ENCODE measurements at regions not wholly inside any gene's neighbourhood (a gene's known extent, or its start where the extent isn't known, plus 50 kb on each side); places are given as distances from the start of the nearest gene placed in this dataset.

- WGBS = 82% methylated on average over 5 of the region's 5 CpGs
- H3K36me3 ChIP-seq = no peaks in the 10 kb centered on the region
- no peak overlapping the region for H3K27ac ChIP-seq
- H3K4me3 ChIP-seq = no peak overlapping the region
- H3K27me3 ChIP-seq = no peaks in the 10 kb centered on the region
- no peak for DNase-seq (ENCODE audit: low spot score in 2 of 2)
- H3K9me3 ChIP-seq = no peaks in the 10 kb centered on the region
- H3K4me1 ChIP-seq = no peaks in the 10 kb centered on the region
- TF ChIP-seq POLR2A (IDR thresholded peaks at IDR 0.05) = no peak
- TF ChIP-seq, protein P1, sequence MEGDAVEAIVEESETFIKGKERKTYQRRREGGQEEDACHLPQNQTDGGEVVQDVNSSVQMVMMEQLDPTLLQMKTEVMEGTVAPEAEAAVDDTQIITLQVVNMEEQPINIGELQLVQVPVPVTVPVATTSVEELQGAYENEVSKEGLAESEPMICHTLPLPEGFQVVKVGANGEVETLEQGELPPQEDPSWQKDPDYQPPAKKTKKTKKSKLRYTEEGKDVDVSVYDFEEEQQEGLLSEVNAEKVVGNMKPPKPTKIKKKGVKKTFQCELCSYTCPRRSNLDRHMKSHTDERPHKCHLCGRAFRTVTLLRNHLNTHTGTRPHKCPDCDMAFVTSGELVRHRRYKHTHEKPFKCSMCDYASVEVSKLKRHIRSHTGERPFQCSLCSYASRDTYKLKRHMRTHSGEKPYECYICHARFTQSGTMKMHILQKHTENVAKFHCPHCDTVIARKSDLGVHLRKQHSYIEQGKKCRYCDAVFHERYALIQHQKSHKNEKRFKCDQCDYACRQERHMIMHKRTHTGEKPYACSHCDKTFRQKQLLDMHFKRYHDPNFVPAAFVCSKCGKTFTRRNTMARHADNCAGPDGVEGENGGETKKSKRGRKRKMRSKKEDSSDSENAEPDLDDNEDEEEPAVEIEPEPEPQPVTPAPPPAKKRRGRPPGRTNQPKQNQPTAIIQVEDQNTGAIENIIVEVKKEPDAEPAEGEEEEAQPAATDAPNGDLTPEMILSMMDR (IDR thresholded peaks at IDR 0.05) = no peak
Measured at GRCh38 chr7:115721293-115722217, 309.0 kb downstream of the TFEC start.

DNA sequence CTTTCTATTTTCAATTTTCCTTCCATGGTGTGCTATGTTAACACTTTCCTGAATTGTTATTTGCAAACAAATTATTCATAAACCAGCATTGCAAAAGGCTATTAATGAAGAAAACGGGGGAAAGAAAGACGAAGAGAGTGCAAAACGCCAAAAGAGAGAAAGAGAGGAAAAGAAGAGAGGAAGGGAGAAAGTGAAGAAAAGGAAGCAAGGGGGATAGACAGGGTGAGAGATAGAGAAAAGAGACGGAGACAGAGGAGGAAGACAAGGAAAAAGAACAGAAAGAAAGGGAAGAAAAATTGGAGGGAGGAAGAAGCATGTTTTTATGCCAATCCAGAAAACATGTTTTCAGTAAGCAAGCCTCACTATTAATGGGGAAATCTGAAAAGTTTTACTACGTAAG, 310.6 kb downstream of the TFEC start:
- 63% methylated on average over 5 of the region's 5 CpGs for WGBS
- TF ChIP-seq, protein P1 (IDR thresholded peaks at IDR 0.05) = no peak
- TF ChIP-seq POLR2AphosphoS5 (IDR thresholded peaks at IDR 0.05) (no peak), POLR2A (IDR thresholded peaks at IDR 0.05) (no peak), EP300 (IDR thresholded peaks at IDR 0.05) (no peak)
- Histone ChIP-seq H3K36me3 (no peaks in the 10 kb centered on the region), H3K4me3 (no peak overlapping the region), H3K27ac (no peak overlapping the region), H3K9me3 (no peaks in the 10 kb centered on the region), H3K27me3 (no peaks in the 10 kb centered on the region), H3K4me1 (no peaks in the 10 kb centered on the region)
- no peak for DNase-seq (ENCODE audit: low spot score in 2 of 2)

- no peak for TF ChIP-seq POLR2AphosphoS5 (IDR thresholded peaks at IDR 0.05)
- TF ChIP-seq, protein P1 (IDR thresholded peaks at IDR 0.05) = no peak
- no peak for TF ChIP-seq POLR2A (IDR thresholded peaks at IDR 0.05)
- TF ChIP-seq EP300 (IDR thresholded peaks at IDR 0.05) = no peak
- no peak for DNase-seq (ENCODE audit: low spot score in 2 of 2)
- Histone ChIP-seq H3K27ac (no peak overlapping the region), H3K4me3 (no peak overlapping the region), H3K36me3 (no peaks in the 10 kb centered on the region), H3K4me1 (no peaks in the 10 kb centered on the region), H3K9me3 (no peaks in the 10 kb centered on the region), H3K27me3 (no peaks in the 10 kb centered on the region)
- 93% methylated on average over 6 of the region's 6 CpGs for WGBS
Measured at GRCh38 chr7:115709664-115710063, 320.9 kb downstream of the TFEC start.

DNA sequence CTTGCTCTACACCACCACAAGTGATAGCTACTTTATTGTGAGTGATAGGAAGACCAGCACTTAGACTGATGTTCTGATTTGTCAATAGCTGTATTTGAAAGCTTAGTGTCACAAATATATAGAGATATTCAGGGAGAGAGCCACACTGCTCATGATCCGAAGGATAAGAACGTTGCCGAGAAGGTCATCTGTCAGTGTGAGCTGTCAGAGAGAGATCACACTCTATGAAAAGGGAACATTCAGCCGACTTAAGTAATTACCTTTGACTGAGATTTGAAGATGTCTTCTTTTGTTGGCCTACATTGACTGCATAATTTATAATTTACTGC, 322.6 kb downstream of the TFEC start:
- H3K27ac ChIP-seq = no peak overlapping the region
- no peaks in the 10 kb centered on the region for H3K36me3 ChIP-seq
- H3K4me3 ChIP-seq = no peak overlapping the region
- no peaks in the 10 kb centered on the region for H3K27me3 ChIP-seq
- no peaks in the 10 kb centered on the region for H3K4me1 ChIP-seq
- no peak for DNase-seq (ENCODE audit: low spot score in 2 of 2)
- WGBS = 78% methylated on average over 4 of the region's 4 CpGs
- TF ChIP-seq POLR2AphosphoS5 (IDR thresholded peaks at IDR 0.05) (no peak), POLR2A (IDR thresholded peaks at IDR 0.05) (no peak), EP300 (IDR thresholded peaks at IDR 0.05) (no peak)
- TF ChIP-seq, protein P1 (IDR thresholded peaks at IDR 0.05) = no peak
- no peaks in the 10 kb centered on the region for H3K9me3 ChIP-seq

GRCh38 chr7:115707258-115708012, 323.1 kb downstream of the TFEC start:
- no peak for TF ChIP-seq POLR2AphosphoS5 (IDR thresholded peaks at IDR 0.05)
- no peak for TF ChIP-seq EP300 (IDR thresholded peaks at IDR 0.05)
- TF ChIP-seq, protein P1 (IDR thresholded peaks at IDR 0.05) = no peak
- no peak for TF ChIP-seq POLR2A (IDR thresholded peaks at IDR 0.05)
- no peak overlapping the region for H3K4me3 ChIP-seq
- H3K27ac ChIP-seq = no peak overlapping the region
- H3K27me3 ChIP-seq = no peaks in the 10 kb centered on the region
- no peaks in the 10 kb centered on the region for H3K36me3 ChIP-seq
- no peaks in the 10 kb centered on the region for H3K9me3 ChIP-seq
- no peaks in the 10 kb centered on the region for H3K4me1 ChIP-seq
- DNase-seq (ENCODE audit: low spot score in 2 of 2) = no peak
- 68% methylated on average over 12 of the region's 12 CpGs for WGBS

Data from suprapubic skin (tissue), 4 donors.